Upper lobe of right lung (tissue), 1 donor: ENCODE measurements at regions not wholly inside any gene's neighbourhood (a gene's known extent, or its start where the extent isn't known, plus 50 kb on each side); places are given as distances from the start of the nearest gene placed in this dataset.

ENCODE experiments used
- ATAC-seq: fragments of 200-7000 bp; cut with Tn5 transposase; one replicate; pipeline ENCODE4 v1.9.1; 2020; ENCODE audit warnings: mild to moderate bottlenecking, moderate library complexity
- DNase-seq: peaks from one replicate; pipeline ENCODE4 v3.0.0-alpha.2; 2020
- H3K27ac ChIP-seq: fragments of 200-600 bp; one replicate; pipeline ENCODE4 v1.8.0; 2022
- H3K27me3 ChIP-seq: fragments of 200-600 bp; one replicate; pipeline ENCODE4 v1.8.0; 2022; ENCODE audit warnings: mild to moderate bottlenecking
- H3K36me3 ChIP-seq: fragments of 200-600 bp; one replicate; pipeline ENCODE4 v1.8.0; 2022
- H3K4me1 ChIP-seq: fragments of 200-600 bp; one replicate; pipeline ENCODE4 v1.8.0; 2022
- H3K4me3 ChIP-seq: fragments of 200-600 bp; one replicate; pipeline ENCODE4 v1.8.0; 2022; ENCODE audit warnings: mild to moderate bottlenecking
- H3K9me3 ChIP-seq: fragments of 200-600 bp; one replicate; pipeline ENCODE4 v1.8.0; 2022
- intact Hi-C: fragments of 100-400 bp; cut with DNase I; formaldehyde crosslinking; loops from one replicate; pipeline ENCODE4 v1.11.0; 2022
- TF ChIP-seq, protein P1 (sequence below): fragments of 200-600 bp; IDR thresholded peaks from one replicate; pipeline ENCODE4 v1.8.0; 2022; ENCODE audit warnings: antibody characterized with exemption
- donor health status: DM: no; HTN: yes; CAD: no; lungs with severe emphysema.

DNA sequence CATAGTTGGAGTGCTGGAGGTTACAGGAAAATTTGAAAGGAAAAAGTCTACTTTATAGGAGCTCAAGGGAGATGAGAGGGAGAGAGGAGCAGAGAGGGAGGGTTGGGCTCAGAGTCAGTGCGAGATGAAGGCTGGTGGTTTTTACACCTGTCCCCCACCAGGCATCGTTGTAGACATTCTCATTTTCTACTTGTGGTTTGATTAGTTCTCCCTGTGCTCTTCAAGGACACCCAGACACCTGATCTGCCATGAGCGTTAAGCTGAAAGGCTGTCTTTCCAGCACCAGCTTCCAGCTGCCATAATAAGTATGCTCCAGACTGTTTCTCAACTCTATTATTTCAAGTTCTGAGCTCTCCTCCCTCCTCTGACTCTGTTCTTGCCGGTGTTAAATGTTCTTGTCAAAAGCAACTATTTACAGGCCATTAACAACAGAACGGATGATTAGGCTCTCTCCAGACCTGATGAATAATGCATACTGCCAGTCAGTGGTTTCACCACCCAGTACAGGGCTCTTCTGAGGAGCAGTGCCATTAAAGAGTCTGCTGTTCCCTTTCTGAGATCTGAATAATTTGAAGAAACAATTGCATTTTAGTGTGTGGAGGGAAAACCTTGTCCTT lies 514.6 kb upstream of the MCTP2 start:
- no peak overlapping the region for H3K27ac ChIP-seq
- H3K4me1 ChIP-seq = no peaks in the 10 kb centered on the region
- intact Hi-C loops = no loop called here
- no peaks in the 10 kb centered on the region for H3K36me3 ChIP-seq
- TF ChIP-seq, protein P1, sequence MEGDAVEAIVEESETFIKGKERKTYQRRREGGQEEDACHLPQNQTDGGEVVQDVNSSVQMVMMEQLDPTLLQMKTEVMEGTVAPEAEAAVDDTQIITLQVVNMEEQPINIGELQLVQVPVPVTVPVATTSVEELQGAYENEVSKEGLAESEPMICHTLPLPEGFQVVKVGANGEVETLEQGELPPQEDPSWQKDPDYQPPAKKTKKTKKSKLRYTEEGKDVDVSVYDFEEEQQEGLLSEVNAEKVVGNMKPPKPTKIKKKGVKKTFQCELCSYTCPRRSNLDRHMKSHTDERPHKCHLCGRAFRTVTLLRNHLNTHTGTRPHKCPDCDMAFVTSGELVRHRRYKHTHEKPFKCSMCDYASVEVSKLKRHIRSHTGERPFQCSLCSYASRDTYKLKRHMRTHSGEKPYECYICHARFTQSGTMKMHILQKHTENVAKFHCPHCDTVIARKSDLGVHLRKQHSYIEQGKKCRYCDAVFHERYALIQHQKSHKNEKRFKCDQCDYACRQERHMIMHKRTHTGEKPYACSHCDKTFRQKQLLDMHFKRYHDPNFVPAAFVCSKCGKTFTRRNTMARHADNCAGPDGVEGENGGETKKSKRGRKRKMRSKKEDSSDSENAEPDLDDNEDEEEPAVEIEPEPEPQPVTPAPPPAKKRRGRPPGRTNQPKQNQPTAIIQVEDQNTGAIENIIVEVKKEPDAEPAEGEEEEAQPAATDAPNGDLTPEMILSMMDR = no peak
- no peak for ATAC-seq
- no peak for DNase-seq
- H3K27me3 ChIP-seq = no peaks in the 10 kb centered on the region
- H3K4me3 ChIP-seq = no peak overlapping the region
- H3K9me3 ChIP-seq = no peaks in the 10 kb centered on the region

DNA sequence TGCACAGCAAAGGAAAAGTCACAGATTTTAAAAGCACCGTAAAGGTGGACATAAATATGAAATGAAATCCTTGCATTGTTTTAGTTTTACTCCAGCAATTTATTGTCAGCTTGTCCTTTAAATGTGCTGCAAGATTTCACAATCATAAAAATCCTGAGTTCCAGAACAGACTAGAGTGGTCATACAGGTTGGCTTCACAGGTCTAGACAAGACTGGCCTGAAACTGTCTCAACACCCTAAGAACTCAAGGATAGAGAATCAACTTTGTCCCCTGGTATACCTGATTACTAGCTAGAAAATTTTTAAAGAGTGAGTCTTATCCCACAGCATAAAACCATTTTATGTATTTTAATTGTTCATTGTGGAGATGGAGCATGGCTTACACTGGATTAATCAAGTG lies 521.7 kb upstream of the MCTP2 start:
- Histone ChIP-seq H3K36me3 (no peaks in the 10 kb centered on the region), H3K4me3 (no peak overlapping the region), H3K9me3 (no peaks in the 10 kb centered on the region), H3K27ac (no peak overlapping the region), H3K4me1 (no peaks in the 10 kb centered on the region), H3K27me3 (no peaks in the 10 kb centered on the region)
- DNase-seq = no peak
- ATAC-seq = no peak
- TF ChIP-seq, protein P1 = no peak
- intact Hi-C loops = no loop called here

DNA sequence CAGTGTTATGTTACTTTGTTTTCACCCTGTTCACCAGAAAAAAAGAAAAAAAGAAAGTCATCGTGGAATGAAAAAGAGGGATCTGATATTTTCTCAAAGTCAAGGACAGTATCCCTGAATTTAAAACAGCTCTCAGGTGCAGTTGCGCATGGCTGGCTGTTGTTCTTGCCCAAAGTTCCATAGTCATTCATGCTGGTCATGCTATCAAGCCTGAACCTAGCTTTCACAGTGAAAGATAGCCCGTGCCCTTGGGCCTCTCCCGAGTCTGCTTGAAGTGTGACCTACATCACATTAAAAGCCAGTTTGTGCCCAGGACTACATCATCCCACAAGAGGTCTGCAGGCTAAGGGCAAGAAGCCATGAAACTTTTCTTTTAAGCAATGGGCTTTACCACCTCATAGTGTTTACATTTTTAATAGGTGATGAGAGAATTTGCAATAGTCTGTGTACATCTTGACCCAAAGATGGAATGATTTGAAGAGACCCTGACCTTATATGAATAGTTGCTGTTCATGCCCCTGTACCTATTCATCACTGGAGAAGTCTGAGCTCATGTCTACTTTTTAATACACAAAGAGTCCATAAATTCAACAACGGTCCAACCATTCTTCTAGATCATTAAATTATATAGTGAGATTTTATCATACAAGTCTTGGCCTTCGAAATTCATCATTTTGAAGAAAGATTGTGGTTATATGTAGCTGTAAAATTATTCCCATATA lies 522.5 kb upstream of the MCTP2 start:
- ATAC-seq (no peak), DNase-seq (no peak)
- Histone ChIP-seq H3K9me3 (no peaks in the 10 kb centered on the region), H3K27ac (no peak overlapping the region), H3K36me3 (no peaks in the 10 kb centered on the region), H3K27me3 (no peaks in the 10 kb centered on the region), H3K4me3 (no peak overlapping the region), H3K4me1 (no peaks in the 10 kb centered on the region)
- intact Hi-C loops = no loop called here
- TF ChIP-seq, protein P1 = no peak

DNA sequence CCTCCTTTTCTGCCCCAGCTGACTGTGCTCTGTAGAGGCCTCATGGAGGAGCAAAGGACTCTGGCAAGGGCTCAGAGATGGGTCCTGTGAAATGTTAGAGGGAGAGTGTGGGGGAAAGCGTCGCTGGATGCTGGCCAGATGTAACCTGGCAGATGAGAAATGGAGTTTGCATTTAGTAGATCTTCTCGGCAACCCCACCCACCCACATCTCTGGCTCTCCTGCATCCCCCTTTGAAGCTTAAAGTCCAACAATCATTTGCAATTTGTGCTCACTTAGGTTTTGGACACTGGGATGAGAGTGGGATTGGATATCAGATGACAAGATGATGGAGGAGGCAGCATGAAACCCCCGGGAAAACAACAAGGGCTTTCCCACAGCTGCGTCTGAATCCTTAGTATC lies 523.6 kb upstream of the MCTP2 start:
- intact Hi-C loops = no loop called here
- H3K4me3 ChIP-seq = no peak overlapping the region
- TF ChIP-seq, protein P1 = no peak
- H3K4me1 ChIP-seq = no peaks in the 10 kb centered on the region
- no peaks in the 10 kb centered on the region for H3K27me3 ChIP-seq
- H3K27ac ChIP-seq = no peak overlapping the region
- no peaks in the 10 kb centered on the region for H3K9me3 ChIP-seq
- H3K36me3 ChIP-seq = no peaks in the 10 kb centered on the region
- DNase-seq (no peak), ATAC-seq (no peak)

DNA sequence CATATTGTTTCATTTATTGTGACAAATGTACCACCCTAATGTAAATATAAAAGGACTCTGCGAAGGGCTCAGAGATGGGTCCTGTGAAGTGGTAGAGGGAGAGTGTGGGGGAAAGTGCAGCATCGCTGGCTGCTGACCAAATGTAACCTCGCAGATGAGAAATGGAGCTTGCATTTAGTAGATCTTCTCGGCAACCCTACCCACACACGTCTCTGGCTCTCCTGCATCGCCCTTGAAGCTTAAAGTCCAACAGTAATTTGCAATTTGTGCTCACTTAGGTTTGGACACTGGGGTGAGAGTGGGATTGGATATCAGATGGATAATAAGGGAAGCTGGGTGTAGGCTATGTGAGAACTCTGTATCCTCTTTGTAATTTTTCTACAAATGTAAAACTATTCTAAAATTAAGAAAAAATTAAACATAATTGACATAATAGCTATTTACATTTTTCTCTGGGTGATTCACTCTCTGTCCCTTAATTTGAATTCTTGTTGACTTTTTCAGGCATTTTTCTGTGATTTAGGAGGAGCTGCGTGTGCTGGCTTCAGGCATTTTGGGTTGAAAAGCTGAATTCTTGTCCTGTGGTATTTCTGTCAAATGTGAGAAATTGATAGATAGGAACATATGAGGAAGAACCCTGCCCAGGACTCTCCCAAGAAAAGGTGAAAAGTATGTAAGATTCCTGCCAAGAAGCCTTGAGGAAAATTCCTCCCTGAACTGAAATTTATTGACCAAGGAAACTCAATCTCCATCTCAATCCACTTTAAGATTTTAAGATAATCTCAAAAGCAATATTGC lies 524.7 kb upstream of the MCTP2 start:
- Histone ChIP-seq H3K27ac (no peak overlapping the region), H3K36me3 (no peaks in the 10 kb centered on the region), H3K27me3 (no peaks in the 10 kb centered on the region), H3K4me1 (no peaks in the 10 kb centered on the region), H3K9me3 (no peaks in the 10 kb centered on the region), H3K4me3 (no peak overlapping the region)
- no peak for DNase-seq
- TF ChIP-seq, protein P1 = no peak
- intact Hi-C loops = no loop called here
- no peak for ATAC-seq
